Left lung (tissue), 4 donors: ENCODE measurements at regions not wholly inside any gene's neighbourhood (a gene's known extent, or its start where the extent isn't known, plus 50 kb on each side); places are given as distances from the start of the nearest gene placed in this dataset.
"Not testable (repeated sequence)": the region's sequence is repeated elsewhere in the genome, so short reads cannot be mapped to it uniquely, and the experiment has no call there.

Experiments used
- ATAC-seq: fragments of 200-7000 bp; cut with Tn5 transposase; one replicate; pipeline ENCODE4 v1.9.1; 2020; ENCODE audit warnings: moderate library complexity
- DNase-seq, 4 donors: peaks; one replicate each; pipeline ENCODE4 v3.0.0-alpha.2; 2013 to 2020
- H3K27ac ChIP-seq, 2 donors: fragments of 200-600 bp; sonication (generic) in 1 of 2; one replicate each; pipeline versions ENCODE4 v1.5.0 to v1.8.0; 2020 to 2021
- H3K27me3 ChIP-seq, 2 donors: fragments of 200-600 bp; sonication (generic) in 1 of 2; one replicate each; pipeline versions ENCODE4 v1.5.0 to v1.8.0; 2020 to 2021
- H3K36me3 ChIP-seq, 2 donors: fragments of 200-600 bp; sonication (generic) in 1 of 2; one replicate each; pipeline versions ENCODE4 v1.5.0 to v1.8.0; 2020 to 2021
- H3K4me1 ChIP-seq, 2 donors: fragments of 200-600 bp; one replicate each; pipeline ENCODE4 v1.8.0; 2021
- H3K4me3 ChIP-seq, 2 donors: fragments of 200-600 bp; sonication (generic) in 1 of 2; one replicate each; pipeline versions ENCODE4 v1.5.0 to v1.8.0; 2020 to 2021; ENCODE audit warnings: mild to moderate bottlenecking in 1 of 2
- H3K9me3 ChIP-seq, 2 donors: fragments of 200-600 bp; sonication (generic) in 1 of 2; one replicate each; pipeline versions ENCODE4 v1.5.0 to v1.8.0; 2020 to 2021
- intact Hi-C, 2 donors: fragments of 100-400 bp; cut with DNase I; formaldehyde crosslinking; loops; one replicate each; pipeline versions ENCODE4 v1.11.2 to v1.14.2; 2022
- TF ChIP-seq, protein P1 (sequence below), 2 donors: fragments of 200-600 bp; sonication (generic) in 1 of 2; IDR thresholded peaks; one replicate each; pipeline versions ENCODE4 v1.5.0 to v1.8.0; 2021; ENCODE audit warnings: antibody characterized with exemption in 2 of 2
- donor health status: DM: no; HTN: yes; CAD: no.
- donor health status: DM: no; HTN: no; CAD: no.

DNA sequence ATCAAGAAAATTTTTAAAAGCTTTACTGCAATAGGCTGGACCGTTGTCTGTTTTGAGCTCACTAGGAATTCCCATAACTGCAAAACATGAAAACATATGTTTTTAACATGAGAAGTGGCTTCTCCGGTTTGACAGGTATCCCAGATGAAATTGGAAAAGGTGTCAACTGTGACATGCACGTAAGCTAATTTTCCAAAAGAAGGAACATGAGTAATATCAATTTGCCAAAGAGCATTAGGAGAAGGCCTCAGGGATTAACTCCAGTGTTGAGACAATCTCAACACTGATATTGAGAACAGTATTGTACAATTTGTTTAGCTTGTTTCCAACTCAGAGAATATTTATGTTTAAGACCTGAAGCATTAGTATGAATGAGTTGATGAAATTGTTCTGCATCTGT, 215.5 kb upstream of the KCNN2 start:
- H3K27ac ChIP-seq: no peak overlapping the region
- DNase-seq (no peak), ATAC-seq (no peak)
- no peaks in the 10 kb centered on the region for H3K36me3 ChIP-seq
- no peaks in the 10 kb centered on the region for H3K27me3 ChIP-seq
- H3K9me3 ChIP-seq: peaks cover 0 to 41% of the 10 kb centered on the region in 2 donors
- TF ChIP-seq, protein P1, sequence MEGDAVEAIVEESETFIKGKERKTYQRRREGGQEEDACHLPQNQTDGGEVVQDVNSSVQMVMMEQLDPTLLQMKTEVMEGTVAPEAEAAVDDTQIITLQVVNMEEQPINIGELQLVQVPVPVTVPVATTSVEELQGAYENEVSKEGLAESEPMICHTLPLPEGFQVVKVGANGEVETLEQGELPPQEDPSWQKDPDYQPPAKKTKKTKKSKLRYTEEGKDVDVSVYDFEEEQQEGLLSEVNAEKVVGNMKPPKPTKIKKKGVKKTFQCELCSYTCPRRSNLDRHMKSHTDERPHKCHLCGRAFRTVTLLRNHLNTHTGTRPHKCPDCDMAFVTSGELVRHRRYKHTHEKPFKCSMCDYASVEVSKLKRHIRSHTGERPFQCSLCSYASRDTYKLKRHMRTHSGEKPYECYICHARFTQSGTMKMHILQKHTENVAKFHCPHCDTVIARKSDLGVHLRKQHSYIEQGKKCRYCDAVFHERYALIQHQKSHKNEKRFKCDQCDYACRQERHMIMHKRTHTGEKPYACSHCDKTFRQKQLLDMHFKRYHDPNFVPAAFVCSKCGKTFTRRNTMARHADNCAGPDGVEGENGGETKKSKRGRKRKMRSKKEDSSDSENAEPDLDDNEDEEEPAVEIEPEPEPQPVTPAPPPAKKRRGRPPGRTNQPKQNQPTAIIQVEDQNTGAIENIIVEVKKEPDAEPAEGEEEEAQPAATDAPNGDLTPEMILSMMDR (IDR thresholded peaks at IDR 0.05): no peak
- intact Hi-C loops: no loop called here
- H3K4me3 ChIP-seq: no peak overlapping the region
- no peaks in the 10 kb centered on the region for H3K4me1 ChIP-seq

DNA sequence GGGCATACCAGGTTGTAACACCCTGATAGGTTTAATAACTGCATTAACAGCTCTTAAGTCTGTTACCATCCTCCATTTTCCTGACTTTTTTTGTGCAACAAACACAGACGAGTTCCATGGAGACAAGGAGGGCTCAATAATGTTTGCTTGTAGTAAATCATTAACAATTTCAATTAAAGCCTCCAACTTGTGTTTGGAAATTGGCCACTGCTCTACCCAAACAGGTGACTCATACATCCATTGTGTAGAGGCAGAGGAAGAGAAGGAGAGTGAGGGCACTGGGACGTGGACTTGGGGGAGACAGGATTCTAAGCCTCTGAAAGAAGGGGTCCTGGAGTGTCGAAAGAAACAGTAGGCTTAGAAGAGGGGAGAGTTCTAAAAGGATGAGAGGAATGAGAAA, 213.6 kb upstream of the KCNN2 start:
- TF ChIP-seq, protein P1 (IDR thresholded peaks at IDR 0.05): no peak
- no peaks in the 10 kb centered on the region for H3K36me3 ChIP-seq
- peak in 1 of 4 donors; percentile 9 for DNase-seq
- H3K27ac ChIP-seq: no peak overlapping the region
- H3K4me1 ChIP-seq: no peaks in the 10 kb centered on the region
- H3K27me3 ChIP-seq: no peaks in the 10 kb centered on the region
- ATAC-seq: peak; percentile 70
- peaks cover 0 to 34% of the 10 kb centered on the region in 2 donors for H3K9me3 ChIP-seq
- no peak overlapping the region for H3K4me3 ChIP-seq
- intact Hi-C loops: no loop called here

DNA sequence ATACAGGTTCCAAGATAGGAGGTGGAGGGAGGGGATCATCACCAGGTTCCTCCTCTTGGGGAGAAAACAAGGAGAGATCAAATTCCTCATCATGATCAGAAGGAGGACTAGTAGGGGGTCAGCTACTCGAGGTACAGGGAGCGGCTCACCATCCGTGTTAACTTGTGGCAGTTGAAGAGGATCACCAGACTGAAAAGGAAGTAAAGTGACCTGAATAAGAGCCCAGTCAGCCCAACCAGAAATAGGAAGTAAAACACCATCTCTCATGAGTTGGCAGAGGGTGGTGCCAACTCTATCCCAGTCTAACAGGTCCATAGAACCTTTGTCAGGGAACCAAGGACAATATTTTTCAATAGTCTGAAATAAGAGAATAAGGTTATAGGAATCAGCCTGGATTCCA, 213.1 kb upstream of the KCNN2 start:
- H3K27me3 ChIP-seq, intact Hi-C loops, DNase-seq, H3K36me3 ChIP-seq, H3K4me3 ChIP-seq, H3K27ac ChIP-seq, H3K4me1 ChIP-seq: not testable (repeated sequence)
- ATAC-seq: peak; percentile 34
- peaks cover 0 to 30% of the 10 kb centered on the region in 2 donors for H3K9me3 ChIP-seq

DNA sequence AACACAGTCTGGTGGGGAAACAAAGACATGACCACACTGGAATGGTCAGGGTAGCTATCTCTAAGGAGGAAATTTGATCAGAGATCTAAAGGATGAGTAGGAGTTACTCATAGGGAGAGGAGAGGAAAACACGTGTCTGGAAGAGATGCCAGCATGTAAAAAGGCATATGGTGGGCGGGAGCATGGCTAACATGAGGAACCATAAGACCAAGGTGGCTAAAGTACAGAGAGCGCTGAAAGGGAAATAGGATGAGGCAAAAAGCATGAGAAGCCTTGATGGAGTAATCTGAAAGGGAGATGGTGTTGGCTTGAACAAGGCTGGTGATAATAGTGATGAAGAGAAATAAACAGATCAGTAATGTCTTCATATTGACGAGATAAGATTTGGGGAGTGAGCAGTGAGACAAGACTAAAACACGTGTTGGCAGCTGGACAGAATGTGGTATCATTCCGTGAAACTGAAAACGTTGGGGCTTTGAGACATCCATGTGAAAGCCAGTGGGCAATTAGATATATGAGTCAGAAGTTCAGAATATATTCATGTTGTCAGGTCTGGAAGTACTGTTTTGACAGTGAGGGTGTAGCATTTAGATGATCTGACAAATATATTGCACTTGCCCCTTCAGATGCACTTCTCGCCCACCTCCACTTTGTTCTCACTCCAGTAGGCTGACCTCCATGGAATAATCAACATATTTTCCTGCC, 209.1 kb upstream of the KCNN2 start:
- Histone ChIP-seq H3K9me3 (peaks cover 0 to 39% of the 10 kb centered on the region in 2 donors), H3K27ac (no peak overlapping the region), H3K4me1 (no peaks in the 10 kb centered on the region), H3K36me3 (no peaks in the 10 kb centered on the region), H3K4me3 (no peak overlapping the region), H3K27me3 (no peaks in the 10 kb centered on the region)
- DNase-seq: no peak
- intact Hi-C loops: no loop called here
- ATAC-seq: no peak
- TF ChIP-seq, protein P1 (IDR thresholded peaks at IDR 0.05): no peak

DNA sequence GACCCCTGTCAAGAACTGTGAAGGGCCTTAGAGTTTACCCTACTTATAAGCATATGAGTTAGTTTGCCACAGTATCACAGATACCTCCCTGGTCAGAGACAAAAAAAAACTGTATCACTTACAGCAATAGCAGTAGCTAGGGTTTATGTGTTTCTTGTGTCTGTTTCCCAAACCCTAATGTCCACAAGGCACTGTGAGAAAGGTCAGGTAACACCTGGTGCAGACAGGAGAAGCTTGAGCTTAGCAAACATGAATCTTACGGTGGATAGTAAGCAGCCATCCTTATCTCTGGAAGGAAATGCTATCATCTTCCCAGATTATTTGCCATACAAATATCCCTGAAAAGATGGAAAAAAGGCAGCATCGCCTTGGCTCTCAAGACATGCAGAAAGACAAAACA, 208.5 kb upstream of the KCNN2 start:
- no peak overlapping the region for H3K4me3 ChIP-seq
- peaks cover 0 to 39% of the 10 kb centered on the region in 2 donors for H3K9me3 ChIP-seq
- H3K36me3 ChIP-seq: no peaks in the 10 kb centered on the region
- intact Hi-C loops: no loop called here
- DNase-seq (no peak), ATAC-seq (no peak)
- H3K27me3 ChIP-seq: no peaks in the 10 kb centered on the region
- no peak overlapping the region for H3K27ac ChIP-seq
- H3K4me1 ChIP-seq: no peaks in the 10 kb centered on the region
- TF ChIP-seq, protein P1 (IDR thresholded peaks at IDR 0.05): no peak

DNA sequence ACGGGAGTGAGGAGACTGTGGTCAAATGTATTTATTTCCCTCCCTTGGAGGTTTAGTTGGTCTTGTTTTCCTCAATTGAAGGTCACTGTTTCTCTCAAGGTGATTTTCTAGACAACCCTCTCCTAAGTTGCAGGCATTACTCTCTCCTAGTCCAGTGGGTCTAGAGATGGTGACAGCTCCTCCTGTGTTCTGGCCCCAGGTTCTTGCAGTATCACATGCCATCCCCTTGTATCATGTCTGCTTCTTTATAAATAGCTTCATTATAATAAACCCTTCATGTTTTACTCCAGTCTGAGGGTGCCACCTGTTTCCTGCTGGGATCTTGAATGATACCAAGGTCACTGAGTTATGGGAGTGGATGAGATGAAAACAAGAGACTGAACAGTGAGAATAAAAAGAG, 208.0 kb upstream of the KCNN2 start:
- H3K27me3 ChIP-seq: no peaks in the 10 kb centered on the region
- DNase-seq (no peak), ATAC-seq (no peak)
- TF ChIP-seq, protein P1 (IDR thresholded peaks at IDR 0.05): no peak
- H3K27ac ChIP-seq: no peak overlapping the region
- H3K9me3 ChIP-seq: peaks cover 0 to 36% of the 10 kb centered on the region in 2 donors
- H3K4me1 ChIP-seq: no peaks in the 10 kb centered on the region
- H3K4me3 ChIP-seq: no peak overlapping the region
- H3K36me3 ChIP-seq: no peaks in the 10 kb centered on the region
- intact Hi-C loops: no loop called here
